ENCODE measurements at regions not wholly inside any gene's neighbourhood (a gene's known extent, or its start where the extent isn't known, plus 50 kb on each side); places are given as distances from the start of the nearest gene placed in this dataset.
"Not testable (repeated sequence)": the region's sequence is repeated elsewhere in the genome, so short reads cannot be mapped to it uniquely, and the experiment has no call there.

DNA sequence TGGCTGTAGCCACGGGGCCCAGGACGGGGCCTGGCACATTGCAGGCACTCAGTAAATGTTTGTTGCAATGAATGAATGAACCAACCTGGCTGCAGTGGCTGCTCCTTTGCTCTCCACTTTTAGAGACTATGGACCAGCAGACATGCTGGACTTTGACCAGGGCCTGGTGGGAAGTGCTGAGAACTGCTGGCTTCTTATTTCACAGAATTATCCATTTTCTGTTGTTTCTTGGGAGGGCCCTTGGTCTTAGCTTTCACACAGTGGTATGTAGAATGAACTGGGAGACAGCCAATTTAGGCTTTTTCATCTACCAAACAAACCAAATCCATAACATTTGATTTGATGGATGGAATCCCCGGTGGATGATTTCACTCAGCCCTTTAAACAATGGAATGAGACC lies 78.0 kb upstream of the LHFPL2 start:
- DNase-seq (ENCODE audit: low read depth): no peak

GRCh38 chr5:78726003-78726402 lies 77.4 kb upstream of the LHFPL2 start:
- DNase-seq (ENCODE audit: low read depth): no peak

- DNase-seq (ENCODE audit: low read depth): no peak
Observed at GRCh38 chr5:78724061-78724460, 75.5 kb upstream of the LHFPL2 start.

- no peak for DNase-seq (ENCODE audit: low read depth)
Observed at GRCh38 chr5:78720997-78721396, 72.4 kb upstream of the LHFPL2 start.

GRCh38 chr5:78720227-78720985 lies 71.8 kb upstream of the LHFPL2 start:
- no peak for DNase-seq (ENCODE audit: low read depth)

- DNase-seq (ENCODE audit: low read depth): no peak
Observed at GRCh38 chr5:78719504-78720219, 71.1 kb upstream of the LHFPL2 start.

GRCh38 chr5:78718824-78719223 lies 70.3 kb upstream of the LHFPL2 start:
- DNase-seq (ENCODE audit: low read depth): no peak

GRCh38 chr5:78717674-78718584 lies 69.4 kb upstream of the LHFPL2 start:
- DNase-seq (ENCODE audit: low read depth): peak; percentile 73

GRCh38 chr5:78716206-78716605 lies 67.6 kb upstream of the LHFPL2 start:
- peak; percentile 41 for DNase-seq (ENCODE audit: low read depth)

DNA sequence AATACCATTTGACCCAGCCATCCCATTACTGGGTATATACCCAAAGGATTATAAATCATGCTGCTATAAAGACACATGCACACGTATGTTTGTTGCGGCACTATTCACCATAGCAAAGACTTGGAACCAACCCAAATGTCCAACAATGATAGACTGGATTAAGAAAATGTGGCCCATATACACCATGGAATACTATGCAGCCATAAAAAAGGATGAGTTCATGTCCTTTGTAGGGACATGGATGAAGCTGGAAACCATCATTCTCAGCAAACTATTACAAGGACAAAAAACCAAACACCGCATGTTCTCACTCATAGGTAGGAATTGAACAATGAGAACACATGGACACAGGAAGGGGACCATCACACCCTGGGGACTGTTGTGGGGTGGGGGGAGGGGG lies 66.8 kb upstream of the LHFPL2 start:
- not testable (repeated sequence) for DNase-seq (ENCODE audit: low read depth)

DNA sequence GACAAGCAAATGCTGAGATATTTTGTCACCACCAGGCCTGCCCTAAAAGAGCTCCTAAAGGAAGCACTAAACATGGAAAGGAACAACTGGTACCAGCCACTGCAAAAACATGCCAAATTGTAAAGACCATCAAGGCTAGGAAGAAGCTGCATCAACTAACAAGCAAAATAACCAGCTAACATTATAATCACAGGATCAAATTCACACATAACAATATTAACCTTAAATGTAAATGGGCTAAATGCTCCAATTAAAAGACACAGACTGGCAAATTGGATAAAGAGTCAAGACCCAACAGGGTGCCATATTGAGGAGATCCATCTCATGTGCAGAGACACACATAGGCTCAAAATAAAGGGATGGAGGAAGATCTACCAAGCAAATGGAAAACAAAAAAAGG lies 63.1 kb upstream of the LHFPL2 start:
- DNase-seq (ENCODE audit: low read depth): not testable (repeated sequence)

GRCh38 chr5:78709729-78710430 lies 61.3 kb upstream of the LHFPL2 start:
- not testable (repeated sequence) for DNase-seq (ENCODE audit: low read depth)

DNA sequence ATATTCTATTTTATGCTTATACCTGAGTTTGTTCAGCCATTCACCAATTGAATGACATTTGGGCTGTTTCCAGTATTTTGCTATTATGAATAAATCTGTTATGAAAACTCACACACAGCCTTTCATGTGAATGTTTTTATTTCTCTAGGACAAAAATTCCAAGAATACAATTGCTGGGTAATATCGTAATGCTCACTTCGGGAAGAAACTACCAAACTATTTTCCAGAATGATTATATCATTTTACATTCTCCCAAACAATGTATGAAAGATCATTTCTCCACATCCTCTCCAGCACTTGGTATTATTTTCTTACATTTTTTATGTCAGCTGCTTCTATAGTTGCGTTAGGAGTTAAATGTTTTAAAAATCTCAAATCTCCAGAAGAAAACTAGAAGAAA lies 58.3 kb upstream of the LHFPL2 start:
- DNase-seq (ENCODE audit: low read depth): peak; percentile 54

DNA sequence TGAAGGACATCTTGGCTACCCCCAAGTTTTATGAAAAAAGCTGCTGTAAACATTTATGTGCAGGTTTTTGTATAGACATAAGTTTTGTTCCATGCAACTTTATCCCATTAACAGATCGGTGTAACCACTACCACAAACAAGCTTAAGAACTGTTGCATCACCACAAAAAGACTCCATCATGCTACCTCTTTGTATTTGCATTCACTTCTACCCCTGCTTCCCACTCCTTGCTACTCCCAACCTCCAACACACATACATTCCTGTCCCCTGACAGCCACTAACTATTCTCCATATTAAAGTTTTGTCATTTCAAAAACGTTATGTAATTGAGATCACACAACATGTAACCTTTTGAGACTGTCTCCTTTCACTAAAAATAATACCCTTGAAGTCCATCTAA lies 57.8 kb upstream of the LHFPL2 start:
- DNase-seq (ENCODE audit: low read depth): peak; percentile 17

GRCh38 chr5:78705826-78706225 lies 57.3 kb upstream of the LHFPL2 start:
- no peak for DNase-seq (ENCODE audit: low read depth)

- DNase-seq (ENCODE audit: low read depth): no peak
Observed at GRCh38 chr5:78701795-78702410, 53.3 kb upstream of the LHFPL2 start.

DNA sequence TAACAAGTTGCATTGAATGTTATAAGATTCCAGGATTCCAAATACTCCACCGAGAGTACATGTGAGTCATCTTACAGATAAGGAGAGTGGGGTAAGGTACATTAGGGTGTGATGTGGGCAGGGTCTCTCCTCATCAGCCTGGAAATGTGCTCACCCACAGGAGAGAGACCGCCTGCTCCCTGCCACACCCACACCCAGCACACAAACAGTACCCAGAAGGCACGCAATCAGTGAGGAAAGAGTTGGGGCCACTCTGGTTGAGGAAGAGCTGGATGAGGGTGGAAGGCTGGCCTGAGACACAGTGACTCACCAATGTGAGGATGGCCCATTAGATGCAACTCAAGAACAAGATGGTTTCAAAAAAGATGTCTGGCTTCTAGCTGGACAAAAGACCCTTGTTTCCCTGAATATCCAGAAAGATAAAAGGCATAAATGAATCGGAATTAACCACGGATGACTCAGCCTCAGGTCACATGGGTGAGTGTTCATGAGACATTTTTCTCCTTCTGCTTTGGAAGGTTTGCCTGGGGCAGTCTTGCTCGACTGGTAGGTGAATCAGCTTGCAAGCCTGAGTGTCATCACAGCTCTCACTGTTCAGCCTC lies 51.1 kb upstream of the LHFPL2 start:
- peak; percentile 100 for DNase-seq (ENCODE audit: low read depth)

GRCh38 chr5:78698191-78698791 lies 49.7 kb upstream of the LHFPL2 start:
- peak; percentile 34 for DNase-seq (ENCODE audit: low read depth)

All from ELR (cell line).